HG03442 (cell line): ENCODE measurements at regions not wholly inside any gene's neighbourhood (a gene's known extent, or its start where the extent isn't known, plus 50 kb on each side); places are given as distances from the start of the nearest gene placed in this dataset.

Source experiments
- ATAC-seq: cut with Tn5 transposase; IDR thresholded peaks from one replicate; pipeline ENCODE4 v1.9.1; 2021; ENCODE audit warnings: mild to moderate bottlenecking, moderate library complexity; ENCODE audit not compliant: unreplicated experiment

DNA sequence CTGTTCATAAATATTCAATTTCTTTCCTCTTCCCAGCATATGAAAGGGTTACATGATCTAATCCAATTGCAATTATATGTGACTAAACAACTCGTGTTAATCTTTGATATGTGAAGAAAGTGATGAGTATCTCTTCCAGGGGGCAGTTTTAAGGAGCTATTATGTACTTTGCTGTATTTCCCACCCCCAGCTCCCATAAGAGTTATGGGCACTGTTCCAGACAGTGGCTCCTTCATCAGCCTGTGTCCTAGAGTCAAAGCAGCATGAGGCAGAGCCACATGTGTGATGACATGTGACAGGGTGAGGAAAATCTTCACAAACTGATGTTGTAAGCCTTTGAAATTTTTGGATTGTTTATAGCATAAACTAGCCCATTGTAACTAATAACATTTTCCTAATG, 315.4 kb downstream of the DIPK2A start:
- no peak for ATAC-seq

DNA sequence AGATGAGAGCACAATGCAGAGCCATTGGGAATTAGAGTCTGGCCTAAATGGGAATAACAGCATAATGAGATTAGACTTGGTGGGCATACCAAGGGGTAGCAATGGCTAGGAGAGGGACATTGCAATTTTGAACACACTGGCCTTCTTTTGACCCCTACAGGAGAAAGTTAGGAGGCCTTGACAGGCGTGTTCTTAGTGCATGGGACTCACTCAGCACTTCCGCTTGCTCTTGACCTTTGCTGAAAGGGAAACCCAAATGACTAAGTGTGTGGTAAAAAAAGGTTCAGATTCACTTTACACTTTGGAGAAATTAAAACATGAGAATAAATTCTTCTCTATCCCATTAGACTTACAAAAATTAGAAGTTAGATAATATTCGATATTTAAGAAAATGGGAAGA, 317.4 kb downstream of the DIPK2A start:
- ATAC-seq, result no peak

DNA sequence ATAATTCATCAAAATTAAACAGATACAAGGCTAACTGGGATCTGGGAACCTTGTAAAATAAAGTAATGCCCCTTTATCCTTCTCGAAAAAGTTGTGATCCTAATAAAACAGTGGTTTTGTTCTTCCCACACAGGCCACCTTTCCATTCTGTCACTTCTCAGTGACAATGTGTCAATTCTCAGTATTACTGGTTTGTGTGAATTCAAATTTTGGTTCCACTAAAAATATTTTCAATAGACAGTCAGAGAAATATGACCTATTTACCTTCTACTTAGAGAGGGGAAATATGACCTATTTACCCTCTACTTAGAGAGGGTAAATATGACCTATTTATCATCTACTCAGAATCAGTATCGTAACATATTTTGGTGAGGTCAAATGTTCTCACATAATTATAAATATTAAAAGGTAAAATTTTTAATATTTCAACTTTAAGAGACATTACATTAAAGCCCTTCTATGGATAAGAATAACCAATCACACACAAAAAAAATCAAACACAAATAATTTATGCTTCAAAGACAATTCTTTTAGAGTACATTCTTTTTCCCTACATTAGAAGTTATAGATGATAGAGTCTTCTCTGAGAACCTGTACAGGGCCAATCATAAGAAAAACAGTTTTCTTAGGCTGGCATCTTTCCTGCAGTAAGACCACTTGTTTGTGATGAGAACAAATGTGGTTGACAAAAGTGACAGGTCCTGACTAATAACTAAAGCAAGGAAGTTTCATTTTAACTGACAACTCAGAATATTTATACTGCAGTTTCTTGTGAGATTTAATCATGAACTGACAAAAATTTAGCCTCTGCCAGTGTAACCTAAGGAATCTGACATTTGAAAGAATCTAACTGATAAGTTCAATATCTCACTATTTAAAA, 323.3 kb downstream of the DIPK2A start:
- ATAC-seq, result peak; percentile 87

DNA sequence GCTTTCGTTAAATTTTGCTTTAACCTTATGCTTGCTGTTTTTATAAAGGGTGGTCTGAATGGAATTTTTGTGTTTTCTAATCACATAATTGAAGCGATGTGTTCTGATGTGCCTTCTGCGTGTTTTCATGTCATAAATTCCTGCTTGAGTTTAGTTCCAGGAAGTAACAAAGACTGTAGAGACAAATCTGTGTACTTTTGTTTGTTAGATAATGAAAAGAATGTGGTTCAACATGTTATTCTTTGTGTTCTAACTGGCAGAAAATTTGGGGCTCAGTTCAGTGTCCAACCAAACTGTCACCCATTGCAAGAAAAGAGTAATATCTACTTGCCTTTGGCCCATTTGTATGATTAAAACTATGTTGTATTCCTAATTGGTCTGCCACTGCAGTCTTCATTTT, 324.0 kb downstream of the DIPK2A start:
- ATAC-seq, result no peak

DNA sequence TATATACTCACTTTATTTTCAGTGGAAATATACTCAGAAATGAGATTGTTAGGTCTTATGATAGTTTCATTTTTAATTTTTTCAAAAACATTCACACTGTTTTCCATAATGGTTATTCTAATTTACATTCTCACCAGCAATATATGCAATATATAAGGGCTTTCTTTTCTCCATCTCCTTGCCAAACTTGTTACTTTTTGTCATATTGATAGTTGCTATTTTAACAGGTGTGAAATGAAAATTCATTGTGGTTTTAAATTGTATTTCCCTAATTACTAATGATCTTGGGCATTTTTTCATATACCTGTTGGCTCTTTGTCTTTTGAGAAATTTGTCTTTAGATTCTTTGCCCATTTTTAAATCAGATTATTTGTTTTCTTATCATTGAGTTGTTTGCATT, 325.2 kb downstream of the DIPK2A start:
- ATAC-seq, result no peak

DNA sequence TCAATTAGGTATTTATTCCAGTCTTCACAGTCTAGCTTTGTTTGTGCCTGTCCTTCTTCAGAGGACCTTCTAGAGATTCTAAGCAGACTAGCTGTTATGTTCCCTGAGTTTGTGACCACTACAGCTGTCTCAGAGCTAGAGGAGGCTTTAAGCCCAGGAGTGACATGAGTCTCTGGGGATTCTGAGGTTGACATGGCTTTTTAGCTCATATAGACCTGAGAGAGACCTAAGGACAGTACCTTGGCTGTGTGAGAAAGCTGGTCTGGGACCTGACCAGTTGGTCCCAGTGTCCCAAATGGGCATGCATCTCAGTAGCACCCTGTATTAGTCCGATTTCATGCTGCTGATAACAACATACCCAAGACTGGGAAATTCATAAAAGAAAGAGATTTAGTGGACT, 330.2 kb downstream of the DIPK2A start:
- ATAC-seq, result no peak

DNA sequence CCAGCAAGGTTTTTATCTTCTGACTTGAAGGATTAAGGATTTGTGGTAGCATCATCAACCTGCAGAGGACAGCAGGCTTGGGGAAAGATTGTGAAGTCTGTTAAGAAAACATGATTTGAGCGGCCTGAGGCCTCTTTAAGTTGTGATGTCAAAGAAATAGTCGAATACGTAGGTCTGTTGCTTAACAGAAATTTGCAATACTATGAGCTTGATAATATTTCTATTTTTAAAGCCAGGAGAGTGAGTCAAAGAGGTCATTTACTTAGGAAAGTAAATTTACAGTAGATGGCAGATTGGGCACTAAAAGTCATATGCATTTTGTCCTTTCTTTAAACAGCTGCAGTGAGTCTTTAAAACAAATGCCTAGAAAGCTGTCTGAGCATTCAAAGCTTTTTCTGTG, 336.3 kb downstream of the DIPK2A start:
- ATAC-seq, result no peak

DNA sequence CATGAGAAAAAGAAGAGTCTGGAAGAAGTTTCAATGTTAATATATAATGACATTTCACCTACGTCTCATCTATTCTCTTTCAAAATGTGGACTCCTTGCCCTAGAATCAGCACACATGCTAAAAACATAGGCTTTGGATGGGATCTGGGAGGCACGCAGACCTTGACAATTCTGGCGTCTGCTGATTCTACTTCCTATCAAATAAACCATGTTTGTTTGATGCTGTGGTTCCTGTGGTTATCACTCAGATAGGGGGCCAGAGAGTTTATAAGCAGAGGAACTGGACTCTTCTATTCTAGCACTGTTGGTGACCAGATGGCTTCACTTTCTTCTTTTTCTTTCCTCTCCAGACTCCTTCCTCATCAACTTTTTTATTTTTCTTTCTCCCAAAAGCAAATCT, 336.8 kb downstream of the DIPK2A start:
- no peak for ATAC-seq

DNA sequence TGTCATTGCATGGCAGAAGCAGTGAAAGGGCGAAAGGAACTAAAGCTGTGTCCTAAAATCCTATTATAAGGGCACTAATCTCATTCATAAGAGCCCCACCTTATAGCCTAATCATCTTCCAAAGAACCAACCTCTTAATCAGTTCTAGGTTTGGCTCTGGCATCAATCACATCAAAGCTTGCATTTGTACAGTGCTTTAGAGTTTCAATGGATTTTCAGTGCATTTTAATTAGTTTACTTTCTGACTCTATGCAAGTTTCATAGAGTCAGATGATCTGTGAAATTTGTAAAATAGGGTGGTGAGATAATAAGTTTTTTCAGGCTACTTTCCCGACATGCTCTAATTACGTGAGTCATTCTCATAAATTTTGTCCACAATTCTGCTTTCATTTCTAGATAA, 341.1 kb downstream of the DIPK2A start:
- no peak for ATAC-seq

DNA sequence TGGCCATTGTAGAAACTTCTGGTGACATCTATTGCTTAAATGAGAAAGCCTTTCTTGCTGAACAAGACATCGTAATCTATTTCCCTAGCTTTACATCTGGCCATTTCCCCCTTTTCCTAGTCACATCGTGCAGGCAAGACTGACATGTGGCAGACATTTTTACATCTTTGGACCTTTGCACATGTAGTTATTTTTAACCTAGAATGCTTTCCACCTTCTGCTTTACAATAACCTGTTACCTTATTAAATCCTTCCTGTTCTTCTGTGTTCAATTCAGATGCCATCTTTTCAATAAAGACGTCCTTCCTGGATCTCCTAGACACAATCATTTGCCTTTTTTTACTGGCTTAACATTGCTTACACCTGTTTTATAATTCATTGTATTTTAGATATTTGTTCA, 343.3 kb downstream of the DIPK2A start:
- ATAC-seq, result no peak

DNA sequence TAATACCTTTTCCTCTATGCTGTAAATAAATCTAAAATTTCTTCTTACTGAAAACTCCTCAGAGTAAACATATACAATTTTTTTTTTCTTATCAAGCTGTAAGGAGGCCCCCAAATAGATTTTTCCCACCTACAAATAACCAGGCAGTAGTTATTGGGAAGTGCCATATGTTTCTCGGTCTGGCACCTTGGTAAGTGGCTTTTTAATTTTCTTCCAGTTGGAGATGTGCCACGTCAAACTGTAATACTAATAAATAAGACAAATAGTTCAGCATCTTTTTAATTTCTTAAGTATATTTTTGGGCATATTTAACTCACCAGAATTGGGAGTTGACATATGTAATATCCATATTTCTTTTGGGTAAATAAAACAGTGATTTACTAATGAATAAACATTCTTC, 346.3 kb downstream of the DIPK2A start:
- no peak for ATAC-seq

DNA sequence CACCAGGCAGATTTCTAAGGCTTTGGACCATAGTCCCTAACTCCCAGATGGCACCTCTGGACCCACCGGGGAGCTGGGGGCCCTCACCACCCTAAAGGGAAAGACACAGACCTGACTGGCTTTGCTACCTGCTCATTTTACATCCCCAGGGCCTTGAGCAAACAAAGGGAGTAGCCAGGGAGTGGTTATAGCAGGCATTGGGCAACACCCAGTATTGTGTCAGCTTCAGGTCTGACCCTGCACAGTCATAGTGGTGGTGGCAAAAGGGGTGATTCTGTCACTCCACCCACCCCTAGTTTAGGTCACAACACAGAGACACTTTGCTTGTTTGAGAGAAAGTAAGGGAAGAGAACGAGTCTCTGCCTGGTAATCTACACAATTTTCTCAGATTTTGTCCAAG, 352.5 kb downstream of the DIPK2A start:
- ATAC-seq, result no peak

DNA sequence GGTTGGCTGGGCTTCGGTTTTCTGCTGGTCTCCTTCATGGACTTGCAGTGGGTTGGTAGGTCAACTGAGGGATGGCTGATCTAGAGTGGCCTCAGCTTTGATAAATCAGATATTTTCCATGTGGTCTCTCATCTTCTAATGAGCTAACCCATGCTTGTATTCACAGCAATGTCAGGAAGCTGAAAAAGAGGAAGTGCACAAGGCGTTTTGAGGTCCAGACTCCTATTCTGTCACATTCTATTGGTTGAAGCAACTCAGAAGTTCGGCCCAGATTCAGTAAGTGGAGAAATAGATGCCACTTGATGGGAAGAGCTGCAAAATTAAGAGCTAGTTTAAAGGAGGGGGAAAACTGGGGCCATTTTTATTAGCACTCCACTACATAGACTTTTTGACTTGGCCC, 361.2 kb downstream of the DIPK2A start:
- no peak for ATAC-seq

DNA sequence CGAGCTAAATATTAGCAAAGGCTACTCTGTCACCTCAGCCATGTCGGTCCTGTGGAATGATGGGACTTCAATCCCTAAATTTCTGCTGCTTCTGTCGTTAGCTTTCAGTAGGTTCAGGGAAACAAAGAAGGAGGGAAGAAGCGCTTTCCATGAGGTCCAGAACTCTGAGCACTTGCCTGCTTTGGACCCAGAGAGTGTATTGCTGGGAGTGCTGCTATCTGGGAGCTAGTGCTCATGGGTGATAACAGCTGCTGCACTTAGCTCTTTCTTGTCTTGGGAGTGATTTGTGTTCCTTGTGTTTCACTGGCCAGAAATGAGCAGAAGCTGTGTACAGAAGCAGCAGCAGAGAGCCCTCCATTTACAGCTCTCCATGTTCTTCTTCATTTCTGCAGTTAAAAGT, 369.8 kb downstream of the DIPK2A start:
- ATAC-seq, result no peak

DNA sequence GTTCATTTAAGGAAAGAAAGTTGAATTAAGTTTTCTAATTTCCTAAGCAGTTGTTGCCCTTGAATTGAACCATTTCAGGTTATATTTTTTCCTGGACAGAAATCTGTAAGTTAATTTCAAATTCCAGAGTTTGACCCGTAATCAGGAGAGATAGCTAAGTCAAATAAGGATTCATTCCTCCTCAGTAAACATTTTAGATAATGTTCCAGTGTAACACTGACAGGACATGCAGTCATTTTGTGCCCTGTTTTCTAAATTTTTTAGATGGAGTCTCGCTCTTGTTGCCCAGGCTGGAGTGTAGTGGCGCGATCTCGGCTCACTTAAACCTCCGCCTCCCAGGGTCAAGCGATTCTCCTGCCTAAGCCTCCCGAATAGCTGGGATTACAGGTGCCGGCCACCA, 371.7 kb downstream of the DIPK2A start:
- ATAC-seq, result no peak

DNA sequence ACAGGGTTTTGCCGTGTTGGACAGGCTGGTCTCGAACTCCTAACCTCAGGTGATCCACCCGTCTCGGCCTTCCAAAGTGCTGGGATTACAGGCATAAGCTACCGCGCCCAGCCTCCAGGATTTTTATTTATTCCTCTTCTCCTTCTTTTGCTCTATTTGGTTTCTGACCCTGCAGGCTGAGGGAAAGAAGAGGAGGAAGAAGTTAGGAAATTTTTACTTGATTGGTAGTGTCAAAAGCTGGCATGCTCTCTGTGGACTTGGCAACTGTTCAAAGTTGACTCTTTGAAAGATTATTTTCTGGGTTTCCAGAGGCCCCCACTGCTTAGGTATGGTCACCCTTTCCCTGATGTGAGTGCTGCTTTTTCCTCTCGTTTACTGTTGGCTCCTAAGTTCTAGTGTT, 372.2 kb downstream of the DIPK2A start:
- no peak for ATAC-seq

DNA sequence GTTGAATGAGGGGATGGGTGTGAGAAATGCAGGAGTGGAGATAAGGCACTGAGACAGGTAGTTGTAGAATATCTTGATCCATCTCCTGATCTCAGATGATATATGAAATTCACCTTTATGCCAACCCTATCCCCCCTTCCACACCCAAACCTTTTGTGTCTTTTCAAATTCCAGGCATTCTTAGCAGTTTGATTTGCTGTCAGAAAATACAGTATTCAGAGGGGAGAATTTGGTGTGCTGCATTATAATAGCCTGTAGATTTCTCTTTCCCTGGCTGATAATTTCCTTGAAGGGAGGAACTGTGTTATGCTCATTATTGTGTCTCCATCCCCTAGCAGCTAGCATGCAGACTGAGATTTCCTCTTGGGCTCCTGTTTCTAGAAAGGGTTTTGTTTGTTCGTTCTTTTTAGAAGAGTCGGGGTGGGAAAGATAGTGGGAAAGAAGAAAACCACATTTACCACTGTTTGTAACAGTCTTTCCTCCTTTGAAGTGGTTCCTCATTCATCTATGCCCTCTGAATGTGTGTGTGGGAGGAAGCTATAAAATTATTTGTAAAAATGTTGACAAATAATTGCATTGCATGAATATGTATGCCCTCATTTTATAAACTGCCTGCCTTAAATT, 373.4 kb downstream of the DIPK2A start:
- ATAC-seq, result no peak

DNA sequence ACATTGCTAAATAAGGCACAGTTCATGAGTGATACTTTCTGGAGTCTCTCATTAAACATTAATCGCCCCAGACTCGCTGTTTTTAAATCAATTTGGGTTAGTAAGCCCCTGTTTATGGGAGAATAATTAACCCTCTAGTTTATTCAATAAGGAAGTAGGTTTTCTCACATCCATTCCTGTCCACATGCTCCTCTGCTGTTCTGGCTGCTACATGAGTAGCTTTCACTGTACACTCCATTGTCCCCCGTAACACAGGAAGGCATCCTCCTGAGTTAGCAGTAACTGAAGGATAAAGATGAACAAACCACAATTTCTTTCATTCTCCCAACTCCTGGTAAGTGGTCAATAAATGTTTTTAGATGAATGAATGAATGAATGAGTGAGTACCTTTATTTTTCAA, 378.5 kb downstream of the DIPK2A start:
- ATAC-seq, result no peak

DNA sequence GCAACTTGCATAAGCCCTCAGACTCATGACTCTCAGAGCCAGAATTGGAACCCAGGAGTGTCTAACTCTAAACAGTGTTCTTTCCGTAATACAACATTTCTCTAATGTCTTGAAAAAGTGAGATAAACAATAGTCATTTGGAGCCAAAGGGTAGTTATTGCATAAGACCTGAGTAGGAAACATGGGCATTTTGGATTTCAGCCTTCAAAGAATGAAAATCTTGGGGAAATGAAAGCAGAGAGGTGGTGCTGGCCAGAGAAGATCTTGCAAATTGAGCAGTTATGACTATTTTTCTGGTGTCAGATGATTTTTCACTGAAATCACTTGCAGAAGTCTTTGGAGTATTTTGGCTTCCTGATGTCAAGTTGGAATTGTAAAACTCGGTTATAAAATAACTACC, 379.4 kb downstream of the DIPK2A start:
- no peak for ATAC-seq

DNA sequence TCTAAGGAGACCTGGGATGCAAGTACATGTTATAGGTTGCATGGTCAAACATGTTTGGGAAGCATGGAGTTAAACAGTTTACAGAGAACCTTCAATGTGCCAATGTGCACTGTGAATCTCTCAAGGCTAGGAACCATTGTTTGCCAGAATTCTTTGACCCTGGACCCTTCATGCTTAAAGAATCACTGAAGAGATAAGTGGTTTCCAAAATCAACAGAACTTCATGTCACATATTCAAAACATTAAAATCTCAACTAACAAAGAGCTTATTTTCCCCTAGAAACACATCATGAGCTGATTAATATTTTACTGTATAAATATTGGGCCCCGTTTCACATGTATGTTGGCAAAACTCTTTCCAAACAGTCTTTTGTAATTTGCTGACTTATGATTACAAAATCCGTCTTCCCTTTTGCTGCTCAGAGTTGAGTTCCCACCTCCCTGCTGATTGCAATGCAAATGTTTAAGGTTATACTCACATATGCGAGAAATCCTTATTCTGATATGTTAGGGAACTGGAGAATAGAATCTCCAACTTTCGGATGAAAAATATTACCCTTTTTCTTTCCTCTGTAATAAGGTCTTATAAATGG, 380.2 kb downstream of the DIPK2A start:
- no peak for ATAC-seq

DNA sequence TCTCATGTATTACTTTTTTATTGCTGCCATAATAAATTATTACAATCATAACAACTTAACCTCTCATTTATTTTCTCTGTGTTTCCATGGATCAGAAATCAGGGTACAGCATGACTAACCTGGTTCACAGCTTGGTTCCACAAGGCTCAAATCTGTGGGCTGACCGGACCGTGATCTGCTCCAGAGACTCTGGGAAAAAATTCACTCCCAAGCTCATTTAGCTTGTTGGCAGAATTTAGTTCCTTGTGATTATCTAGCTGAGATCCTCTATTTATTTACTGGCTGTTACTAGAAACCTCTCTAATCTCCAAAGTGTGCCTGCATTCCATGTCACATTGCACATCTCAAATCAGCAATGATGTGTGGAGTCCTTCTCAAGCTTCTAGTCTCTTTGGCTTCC, 386.6 kb downstream of the DIPK2A start:
- no peak for ATAC-seq

DNA sequence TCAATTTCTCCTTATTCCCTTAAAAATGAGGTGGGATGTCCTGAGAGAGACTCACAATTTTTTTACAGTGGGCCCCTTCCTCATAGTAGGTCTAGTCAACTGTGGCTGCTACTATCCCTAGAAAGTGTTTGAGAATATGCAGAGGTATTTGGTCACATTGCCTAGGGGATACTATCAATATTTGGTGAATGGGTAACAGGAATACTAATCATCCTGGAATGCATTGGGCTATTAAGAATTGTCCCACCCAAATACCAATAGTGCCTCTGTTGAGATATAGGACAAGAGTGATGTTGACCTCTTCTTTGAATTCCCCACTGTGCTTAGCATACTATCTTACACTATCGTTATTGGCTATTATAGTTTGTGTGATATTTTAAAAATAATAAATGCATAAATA, 389.4 kb downstream of the DIPK2A start:
- no peak for ATAC-seq
